Duodenal mucosa (tissue), 2 donors: ENCODE measurements at regions not wholly inside any gene's neighbourhood (a gene's known extent, or its start where the extent isn't known, plus 50 kb on each side); places are given as distances from the start of the nearest gene placed in this dataset.

ENCODE experiments used
- H3K27ac ChIP-seq: one replicate; pipeline ENCODE4 v1.7.0; 2013; ENCODE audit warnings: low read depth, low read length
- H3K27me3 ChIP-seq, 2 donors: one replicate each; pipeline ENCODE4 v1.7.0; 2013; ENCODE audit warnings: low read length in 2 of 2, control low read depth in 1 of 2; ENCODE audit not compliant: insufficient read depth in 2 of 2, control insufficient read depth in 1 of 2
- H3K36me3 ChIP-seq, 2 donors: one replicate each; pipeline ENCODE4 v1.7.0; 2013; ENCODE audit warnings: low read length in 2 of 2, control low read depth in 1 of 2; ENCODE audit not compliant: insufficient read depth in 2 of 2, control insufficient read depth in 1 of 2
- H3K4me1 ChIP-seq, 2 donors: one replicate each; pipeline ENCODE4 v1.7.0; 2013; ENCODE audit warnings: low read length in 2 of 2, control low read depth in 1 of 2; ENCODE audit not compliant: insufficient read depth in 2 of 2, control insufficient read depth in 1 of 2
- H3K4me3 ChIP-seq, 2 donors: one replicate each; pipeline ENCODE4 v1.7.0; 2013; ENCODE audit warnings: low read length in 2 of 2, low read depth in 1 of 2
- H3K9ac ChIP-seq, 2 donors: one replicate each; pipeline ENCODE4 v1.7.0; 2013; ENCODE audit warnings: low read length in 2 of 2, low read depth in 1 of 2
- H3K9me3 ChIP-seq, 2 donors: one replicate each; pipeline ENCODE4 v1.7.0; 2013; ENCODE audit warnings: low read length in 2 of 2, control low read depth in 1 of 2; ENCODE audit not compliant: control insufficient read depth in 1 of 2

GRCh38 chr9:90469435-90469834 is 173.2 kb downstream of the DIRAS2 start:
- Histone ChIP-seq H3K36me3 (no peaks in the 10 kb centered on the region), H3K4me3 (no peak overlapping the region), H3K4me1 (no peaks in the 10 kb centered on the region), H3K9me3 (no peaks in the 10 kb centered on the region), H3K27ac (no peak overlapping the region), H3K27me3 (no peaks in the 10 kb centered on the region), H3K9ac (no peak overlapping the region)

GRCh38 chr9:90469865-90470387 is 172.7 kb downstream of the DIRAS2 start:
- no peaks in the 10 kb centered on the region for H3K4me1 ChIP-seq
- no peak overlapping the region for H3K4me3 ChIP-seq
- no peaks in the 10 kb centered on the region for H3K36me3 ChIP-seq
- no peak overlapping the region for H3K27ac ChIP-seq
- no peak overlapping the region for H3K9ac ChIP-seq
- H3K27me3 ChIP-seq = no peaks in the 10 kb centered on the region
- no peaks in the 10 kb centered on the region for H3K9me3 ChIP-seq

- Histone ChIP-seq H3K9me3 (no peaks in the 10 kb centered on the region), H3K4me3 (no peak overlapping the region), H3K27ac (no peak overlapping the region), H3K27me3 (no peaks in the 10 kb centered on the region), H3K9ac (no peak overlapping the region), H3K4me1 (no peaks in the 10 kb centered on the region), H3K36me3 (no peaks in the 10 kb centered on the region)
Observed at GRCh38 chr9:90476058-90476457, 166.6 kb downstream of the DIRAS2 start.

GRCh38 chr9:90477535-90477934 is 165.1 kb downstream of the DIRAS2 start:
- Histone ChIP-seq H3K27me3 (no peaks in the 10 kb centered on the region), H3K4me1 (no peaks in the 10 kb centered on the region), H3K36me3 (no peaks in the 10 kb centered on the region), H3K9ac (no peak overlapping the region), H3K4me3 (no peak overlapping the region), H3K9me3 (no peaks in the 10 kb centered on the region), H3K27ac (no peak overlapping the region)

GRCh38 chr9:90478821-90479220 is 163.8 kb downstream of the DIRAS2 start:
- Histone ChIP-seq H3K4me3 (no peak overlapping the region), H3K4me1 (no peaks in the 10 kb centered on the region), H3K27me3 (no peaks in the 10 kb centered on the region), H3K9me3 (no peaks in the 10 kb centered on the region), H3K9ac (no peak overlapping the region), H3K36me3 (no peaks in the 10 kb centered on the region), H3K27ac (no peak overlapping the region)

- Histone ChIP-seq H3K4me3 (no peak overlapping the region), H3K27me3 (no peaks in the 10 kb centered on the region), H3K27ac (no peak overlapping the region), H3K9ac (no peak overlapping the region), H3K4me1 (no peaks in the 10 kb centered on the region), H3K9me3 (peaks cover 0 to 8% of the 10 kb centered on the region in 2 donors), H3K36me3 (no peaks in the 10 kb centered on the region)
Observed at GRCh38 chr9:90485028-90485427, 157.6 kb downstream of the DIRAS2 start.

- Histone ChIP-seq H3K9ac (no peak overlapping the region), H3K36me3 (no peaks in the 10 kb centered on the region), H3K9me3 (peaks cover 0 to 10% of the 10 kb centered on the region in 2 donors), H3K4me3 (no peak overlapping the region), H3K27me3 (peaks cover 0 to 3% of the 10 kb centered on the region in 2 donors), H3K4me1 (no peaks in the 10 kb centered on the region), H3K27ac (no peak overlapping the region)
Observed at GRCh38 chr9:90489066-90489465, 153.6 kb downstream of the DIRAS2 start.

GRCh38 chr9:90499761-90500160 is 142.9 kb downstream of the DIRAS2 start:
- Histone ChIP-seq H3K9ac (no peak overlapping the region), H3K9me3 (no peaks in the 10 kb centered on the region), H3K27ac (no peak overlapping the region), H3K4me1 (no peaks in the 10 kb centered on the region), H3K27me3 (no peaks in the 10 kb centered on the region), H3K36me3 (no peaks in the 10 kb centered on the region), H3K4me3 (no peak overlapping the region)

- no peak overlapping the region for H3K9ac ChIP-seq
- no peaks in the 10 kb centered on the region for H3K9me3 ChIP-seq
- H3K36me3 ChIP-seq = no peaks in the 10 kb centered on the region
- H3K4me1 ChIP-seq = no peaks in the 10 kb centered on the region
- no peaks in the 10 kb centered on the region for H3K27me3 ChIP-seq
- H3K27ac ChIP-seq = no peak overlapping the region
- H3K4me3 ChIP-seq = no peak overlapping the region
Observed at GRCh38 chr9:90502134-90502533, 140.5 kb downstream of the DIRAS2 start.

GRCh38 chr9:90504486-90504885 is 138.1 kb downstream of the DIRAS2 start:
- no peaks in the 10 kb centered on the region for H3K9me3 ChIP-seq

GRCh38 chr9:90505695-90506094 is 136.9 kb downstream of the DIRAS2 start:
- H3K27me3 ChIP-seq = no peaks in the 10 kb centered on the region
- H3K4me3 ChIP-seq = no peak overlapping the region
- H3K27ac ChIP-seq = no peak overlapping the region
- no peaks in the 10 kb centered on the region for H3K36me3 ChIP-seq
- no peak overlapping the region for H3K9ac ChIP-seq
- H3K9me3 ChIP-seq = no peaks in the 10 kb centered on the region
- no peaks in the 10 kb centered on the region for H3K4me1 ChIP-seq

More at GRCh38 chr9:90504486-90504885, 138.1 kb downstream of the DIRAS2 start:
- Histone ChIP-seq H3K36me3 (no peaks in the 10 kb centered on the region), H3K4me1 (no peaks in the 10 kb centered on the region), H3K27ac (no peak overlapping the region), H3K27me3 (no peaks in the 10 kb centered on the region), H3K9ac (no peak overlapping the region), H3K4me3 (no peak overlapping the region)
